GM12864 (cell line): ENCODE measurements at regions not wholly inside any gene's neighbourhood (a gene's known extent, or its start where the extent isn't known, plus 50 kb on each side); places are given as distances from the start of the nearest gene placed in this dataset.
"Not testable (repeated sequence)": the region's sequence is repeated elsewhere in the genome, so short reads cannot be mapped to it uniquely, and the experiment has no call there.

Experiments
- DNase-seq: peaks from one replicate; pipeline ENCODE4 v3.0.0-alpha.2; 2011; ENCODE audit warnings: low read depth
- H3K4me3 ChIP-seq: 2 replicates; pipeline ENCODE4 v1.5.1; 2011; ENCODE audit warnings: mild to moderate bottlenecking, low read depth, low read length, control low read depth
- CTCF ChIP-seq: IDR thresholded peaks from 2 replicates; pipeline ENCODE4 v1.5.1; 2011; ENCODE audit warnings: low read depth, mild to moderate bottlenecking, moderate library complexity, low read length, control low read depth, inconsistent platforms; ENCODE audit errors: missing control alignments

- no peak for TF ChIP-seq CTCF
- DNase-seq, result no peak
- H3K4me3 ChIP-seq, result no peak overlapping the region
These were observed 205.0 kb upstream of the STAC start for GRCh38 chr3:36175113-36175812.

GRCh38 chr3:36175916-36176461 lies 204.3 kb upstream of the STAC start:
- TF ChIP-seq CTCF, result no peak
- DNase-seq, result no peak
- no peak overlapping the region for H3K4me3 ChIP-seq

- DNase-seq, result no peak
- no peak overlapping the region for H3K4me3 ChIP-seq
- TF ChIP-seq CTCF, result no peak
These were observed 202.3 kb upstream of the STAC start for GRCh38 chr3:36178018-36178417.

- DNase-seq, result no peak
- TF ChIP-seq CTCF, result no peak
- no peak overlapping the region for H3K4me3 ChIP-seq
These were observed 198.3 kb upstream of the STAC start for GRCh38 chr3:36182024-36182423.

GRCh38 chr3:36187197-36187596 lies 193.1 kb upstream of the STAC start:
- DNase-seq, result not testable (repeated sequence)

GRCh38 chr3:36192901-36193300 lies 187.4 kb upstream of the STAC start:
- TF ChIP-seq CTCF, result no peak
- H3K4me3 ChIP-seq, result no peak overlapping the region
- DNase-seq, result no peak

More at GRCh38 chr3:36187197-36187596, 193.1 kb upstream of the STAC start:
- not testable (repeated sequence) for H3K4me3 ChIP-seq

- no peak overlapping the region for H3K4me3 ChIP-seq
- DNase-seq, result no peak
These were observed 186.9 kb upstream of the STAC start for GRCh38 chr3:36193448-36193847.

More at GRCh38 chr3:36193448-36193847, 186.9 kb upstream of the STAC start:
- no peak for TF ChIP-seq CTCF
